Ramos (cell line): ENCODE measurements at regions not wholly inside any gene's neighbourhood (a gene's known extent, or its start where the extent isn't known, plus 50 kb on each side); places are given as distances from the start of the nearest gene placed in this dataset.

ENCODE experiments used
- in situ Hi-C: fragments of 300-500 bp; cut with MboI; formaldehyde crosslinking; loops from one replicate; pipeline ENCODE4 v1.14.3; 2022; ENCODE audit warnings: low sequenced_read_pairs; ENCODE audit not compliant: unreplicated experiment

GRCh38 chr2:33671198-33671597, 72.1 kb upstream of the FAM98A start:
- in situ Hi-C loops = no loop called here

- in situ Hi-C loops = no loop called here
These were observed 71.4 kb upstream of the FAM98A start for GRCh38 chr2:33670392-33670937.

GRCh38 chr2:33666879-33667278, 67.8 kb upstream of the FAM98A start:
- in situ Hi-C loops = no loop called here

- in situ Hi-C loops = no loop called here
These were observed 65.9 kb upstream of the FAM98A start for GRCh38 chr2:33665039-33665438.

- in situ Hi-C loops = no loop called here
These were observed 61.5 kb upstream of the FAM98A start for GRCh38 chr2:33660416-33661123.

GRCh38 chr2:33655626-33656320, 56.7 kb upstream of the FAM98A start:
- in situ Hi-C loops = no loop called here

- in situ Hi-C loops = no loop called here
These were observed 53.7 kb upstream of the FAM98A start for GRCh38 chr2:33652830-33653229.

GRCh38 chr2:33650171-33650570, 51.1 kb upstream of the FAM98A start:
- in situ Hi-C loops = no loop called here
